Activated T-cell treated with anti-CD3 and anti-CD28 coated beads for 4 hours (primary cell): ENCODE measurements at regions not wholly inside any gene's neighbourhood (a gene's known extent, or its start where the extent isn't known, plus 50 kb on each side); places are given as distances from the start of the nearest gene placed in this dataset.

Experiments used
- DNase-seq: peaks from one replicate; pipeline ENCODE4 v3.0.0-alpha.2; 2020

GRCh38 chr9:2319421-2319820 lies 302.2 kb upstream of the VLDLR start:
- no peak for DNase-seq

- no peak for DNase-seq
Observed at GRCh38 chr9:2320114-2320513, 301.5 kb upstream of the VLDLR start.

DNA sequence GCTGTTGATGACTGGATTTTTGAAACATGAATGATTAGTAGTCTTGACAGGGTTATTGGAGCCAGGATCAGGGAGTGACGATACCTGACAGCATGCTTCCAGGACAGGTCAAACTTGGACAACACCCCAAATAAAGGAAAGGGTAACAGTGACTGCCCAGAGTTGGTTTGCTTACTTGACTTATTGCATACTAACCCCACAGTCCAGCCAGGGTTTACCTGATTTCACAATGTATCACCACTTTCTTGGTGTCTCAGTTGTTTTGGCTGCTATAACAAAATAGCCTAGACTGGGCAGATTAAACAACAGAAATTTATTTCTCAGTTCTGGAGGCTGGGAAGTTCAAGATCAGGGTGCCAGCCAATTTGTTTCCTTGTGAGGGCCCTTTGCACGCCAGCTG lies 301.0 kb upstream of the VLDLR start:
- DNase-seq = no peak

DNA sequence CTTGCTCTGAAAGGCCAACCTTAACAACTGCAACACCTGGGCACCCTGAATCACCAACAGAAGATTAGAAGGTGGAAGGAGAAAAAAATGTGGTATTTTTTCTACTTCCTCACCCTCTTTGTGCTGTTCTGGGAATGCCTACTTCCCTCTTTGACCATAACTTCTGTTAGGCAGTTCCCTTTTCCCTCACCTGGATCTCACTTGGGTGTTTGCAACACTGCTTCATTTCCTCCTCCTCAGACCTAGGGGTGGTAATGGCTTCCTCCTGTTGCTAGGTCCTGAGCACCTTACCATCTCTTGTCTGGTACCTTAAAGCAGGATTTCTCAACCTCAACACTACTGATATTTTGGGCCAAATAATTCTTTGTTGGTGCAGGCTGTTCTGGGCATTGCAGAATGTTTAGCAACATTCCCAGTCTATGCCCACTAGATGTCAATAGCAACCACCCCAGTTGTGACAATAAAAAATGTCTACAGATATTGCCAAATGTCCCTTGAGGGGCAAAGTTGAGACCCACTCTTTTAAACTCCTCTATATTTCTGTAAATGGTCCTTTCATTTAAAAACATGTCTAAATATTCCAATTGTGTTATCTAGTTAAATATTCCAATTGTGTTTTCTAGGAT lies 300.0 kb upstream of the VLDLR start:
- DNase-seq = no peak

DNA sequence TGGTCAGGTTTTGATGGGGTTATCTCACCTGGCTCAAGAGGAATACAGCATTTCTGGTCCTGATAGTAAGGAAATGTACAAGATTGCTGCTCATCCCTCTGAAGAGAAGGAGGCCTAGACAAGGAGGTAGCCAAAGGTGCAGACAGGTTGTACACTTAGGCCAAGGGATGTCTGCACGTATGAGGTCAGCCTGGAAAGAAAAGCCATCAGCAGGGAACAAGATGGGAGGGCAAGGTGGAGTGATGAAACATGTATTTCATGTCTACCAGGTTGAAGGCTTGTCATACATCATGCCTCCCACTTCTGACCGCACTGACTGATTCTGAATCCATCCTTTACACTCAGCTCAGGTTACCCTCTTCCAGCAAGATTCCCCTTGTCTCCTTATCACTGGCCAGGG lies 296.8 kb upstream of the VLDLR start:
- DNase-seq = no peak

- no peak for DNase-seq
Observed at GRCh38 chr9:2332663-2333062, 288.9 kb upstream of the VLDLR start.

DNA sequence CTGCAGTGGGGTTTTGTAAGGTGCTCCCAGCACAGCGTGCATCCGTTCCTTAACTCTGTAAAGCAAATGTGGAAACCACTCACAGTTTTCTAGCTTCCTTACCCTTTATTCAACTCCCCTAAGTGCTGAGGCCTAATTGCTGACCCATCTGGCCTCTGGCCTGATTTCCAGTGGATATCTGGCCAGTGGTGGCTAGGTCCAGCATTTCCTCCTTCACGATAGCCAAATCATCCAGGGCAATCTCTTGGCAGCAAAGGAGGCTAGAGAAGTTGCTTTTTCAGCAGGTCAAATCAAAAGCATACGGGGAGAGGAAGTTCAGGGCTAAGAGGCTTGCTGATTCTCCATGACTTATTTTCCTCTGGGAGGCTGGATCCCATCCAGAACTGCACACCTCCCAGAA lies 286.3 kb upstream of the VLDLR start:
- DNase-seq = no peak

DNA sequence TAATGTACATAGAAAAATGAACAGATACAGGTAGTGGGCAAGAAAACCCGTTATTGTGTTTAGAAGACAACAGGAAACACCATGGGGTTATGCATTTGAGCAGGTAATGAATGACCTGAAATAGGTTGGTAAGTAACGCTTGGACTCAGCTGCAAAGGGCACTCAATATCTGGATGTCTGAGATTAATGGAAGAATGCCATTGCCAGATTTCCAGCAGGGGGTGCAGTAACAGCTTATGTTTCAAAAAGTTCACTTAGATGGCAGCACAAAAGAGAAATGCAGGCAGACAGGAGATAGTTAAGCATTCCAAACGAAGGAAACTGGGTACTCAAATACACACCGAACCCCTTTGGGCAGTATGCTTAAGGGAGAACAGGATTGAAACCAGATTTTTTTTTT lies 285.5 kb upstream of the VLDLR start:
- no peak for DNase-seq

DNA sequence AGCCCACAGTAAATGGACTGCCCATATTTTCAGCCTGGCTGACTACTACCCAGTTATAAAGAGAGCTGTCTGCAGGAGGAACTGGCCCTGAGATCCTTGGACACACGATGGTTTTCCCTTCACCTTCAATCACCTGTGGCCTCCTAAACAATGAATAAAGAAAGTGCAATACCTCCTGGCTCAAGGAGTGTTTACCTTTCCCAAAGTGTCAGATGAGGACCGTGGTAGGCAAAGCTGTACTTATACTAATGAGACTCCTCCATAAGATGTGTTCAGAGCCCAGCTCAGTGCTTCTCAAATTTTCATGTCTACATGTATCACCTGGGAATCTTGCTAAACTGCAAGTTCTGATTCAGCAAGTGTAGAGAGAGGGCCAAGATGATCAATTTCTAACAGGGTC lies 284.5 kb upstream of the VLDLR start:
- no peak for DNase-seq

- DNase-seq = no peak
Observed at GRCh38 chr9:2337627-2338026, 284.0 kb upstream of the VLDLR start.

GRCh38 chr9:2338777-2339365 lies 282.7 kb upstream of the VLDLR start:
- DNase-seq = no peak

- DNase-seq = no peak
Observed at GRCh38 chr9:2339416-2339815, 282.2 kb upstream of the VLDLR start.

- DNase-seq = no peak
Observed at GRCh38 chr9:2340046-2340760, 281.4 kb upstream of the VLDLR start.

GRCh38 chr9:2341126-2341525 lies 280.5 kb upstream of the VLDLR start:
- no peak for DNase-seq

DNA sequence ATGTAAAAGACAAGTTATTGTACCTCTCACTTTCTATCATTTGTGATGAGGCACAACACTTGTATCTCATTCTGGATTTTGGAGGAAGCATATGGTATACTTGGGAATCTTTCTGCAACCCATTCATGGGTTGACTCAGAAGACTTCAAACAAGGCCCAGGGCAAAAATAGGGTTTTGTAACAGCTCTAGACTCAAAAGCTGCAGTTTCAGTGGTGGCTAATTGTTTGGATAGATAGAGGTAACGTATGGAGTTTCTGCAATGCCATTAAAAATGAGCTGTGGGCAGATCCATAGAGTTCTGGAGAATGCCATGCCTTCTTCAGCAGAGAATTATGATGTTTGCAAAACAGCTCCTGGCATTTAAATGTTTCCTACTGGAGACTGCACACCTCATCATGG lies 279.6 kb upstream of the VLDLR start:
- no peak for DNase-seq

GRCh38 chr9:2343756-2344155 lies 277.8 kb upstream of the VLDLR start:
- no peak for DNase-seq

DNA sequence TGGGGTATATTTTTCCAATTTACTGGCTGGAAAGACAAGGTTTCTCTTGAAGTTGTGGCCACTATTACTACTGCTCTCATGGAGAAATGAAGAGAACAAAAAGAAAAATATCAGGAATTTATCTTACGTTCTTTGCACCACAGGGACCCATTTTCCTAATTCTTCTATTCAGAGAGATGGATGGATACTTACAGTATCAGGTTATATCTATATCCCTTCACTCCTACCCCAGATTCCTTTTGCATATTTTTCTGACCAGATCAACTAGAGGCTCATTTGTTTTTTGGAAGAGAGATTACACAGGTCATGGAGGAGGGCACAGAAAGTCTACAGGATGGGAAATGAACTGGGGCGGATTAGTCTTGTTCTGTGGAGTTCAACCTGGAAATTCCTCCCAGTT lies 277.2 kb upstream of the VLDLR start:
- DNase-seq = no peak

DNA sequence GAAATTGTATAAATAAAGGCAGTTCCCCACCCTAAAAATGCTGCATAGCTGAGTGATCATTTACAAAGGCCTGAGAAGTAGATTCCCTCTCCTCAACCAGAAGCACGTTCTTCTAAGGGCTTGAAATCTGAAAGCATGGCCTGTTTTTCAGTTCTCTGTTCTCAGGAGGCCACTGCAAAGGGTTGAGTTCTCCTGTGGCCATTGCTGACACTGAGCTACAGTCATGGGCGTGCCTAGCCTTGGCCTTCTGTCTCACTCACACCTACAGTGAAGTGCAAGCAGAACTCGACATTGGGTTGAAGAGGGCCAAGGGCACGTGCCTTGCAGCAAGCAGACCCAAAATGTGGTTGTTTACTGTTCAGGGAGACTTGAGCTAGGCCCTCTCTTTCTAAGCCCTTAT lies 276.6 kb upstream of the VLDLR start:
- DNase-seq = no peak

- no peak for DNase-seq
Observed at GRCh38 chr9:2346277-2346913, 275.2 kb upstream of the VLDLR start.

- no peak for DNase-seq
Observed at GRCh38 chr9:2351324-2351723, 270.3 kb upstream of the VLDLR start.

DNA sequence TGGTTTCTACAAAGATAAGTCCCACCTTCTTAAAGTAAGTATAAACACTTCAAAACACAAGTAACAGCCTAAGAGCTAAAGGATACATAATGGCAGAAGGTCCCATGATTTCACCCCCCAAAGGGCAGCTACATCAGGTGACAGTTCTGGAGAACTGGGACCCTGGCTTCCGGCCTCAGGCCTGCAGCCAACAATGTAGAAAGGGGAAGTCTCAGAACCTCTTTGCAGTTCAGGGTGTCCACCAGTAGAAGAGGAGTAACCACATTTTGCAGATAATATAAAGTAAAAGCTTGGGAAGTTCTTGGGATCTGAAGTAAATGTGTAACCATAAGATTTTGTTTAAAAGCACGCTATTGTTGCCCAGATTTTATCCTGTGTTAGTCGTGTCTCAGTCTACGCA lies 267.4 kb upstream of the VLDLR start:
- no peak for DNase-seq

- DNase-seq = no peak
Observed at GRCh38 chr9:2354856-2355696, 266.5 kb upstream of the VLDLR start.

GRCh38 chr9:2355697-2355983 lies 265.9 kb upstream of the VLDLR start:
- no peak for DNase-seq
